ENCODE measurements at regions not wholly inside any gene's neighbourhood (a gene's known extent, or its start where the extent isn't known, plus 50 kb on each side); places are given as distances from the start of the nearest gene placed in this dataset.

DNA sequence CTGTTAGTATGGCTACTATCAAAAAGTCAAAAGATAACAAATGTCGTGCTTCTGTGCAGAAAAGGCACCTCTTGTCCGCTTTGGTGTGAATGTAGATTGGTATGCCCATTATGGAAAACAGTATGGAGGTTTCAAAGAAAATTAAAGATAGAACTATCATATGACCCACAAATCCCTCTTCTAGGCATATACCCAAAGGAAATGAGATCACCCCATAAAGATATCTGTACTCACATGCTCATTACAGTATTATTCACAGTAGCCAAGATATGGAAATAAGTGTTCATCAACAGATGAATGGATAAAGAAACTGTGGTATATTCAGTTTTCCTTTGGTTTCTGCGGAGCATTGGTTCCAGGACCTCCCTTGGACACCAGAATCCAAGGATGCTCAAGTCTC, 180.5 kb upstream of the PPP1R3A start:
- H3K9me3 Mint-ChIP-seq (ENCODE audit: insufficient read depth): no peaks in the 10 kb centered on the region
- no peak overlapping the region for H3K4me3 Mint-ChIP-seq
- DNase-seq: no peak
- POLR2A ChIA-PET: no interaction called here
- H3K36me3 Mint-ChIP-seq (ENCODE audit: low read depth): no peaks in the 10 kb centered on the region
- no peak for ATAC-seq
- H3K27me3 Mint-ChIP-seq (ENCODE audit: low read depth): peaks cover 1% of the 10 kb centered on the region
- CTCF ChIA-PET: no interaction called here
- no peaks in the 10 kb centered on the region for H3K4me1 Mint-ChIP-seq (ENCODE audit: low read depth)
- no peak overlapping the region for H3K27ac Mint-ChIP-seq

DNA sequence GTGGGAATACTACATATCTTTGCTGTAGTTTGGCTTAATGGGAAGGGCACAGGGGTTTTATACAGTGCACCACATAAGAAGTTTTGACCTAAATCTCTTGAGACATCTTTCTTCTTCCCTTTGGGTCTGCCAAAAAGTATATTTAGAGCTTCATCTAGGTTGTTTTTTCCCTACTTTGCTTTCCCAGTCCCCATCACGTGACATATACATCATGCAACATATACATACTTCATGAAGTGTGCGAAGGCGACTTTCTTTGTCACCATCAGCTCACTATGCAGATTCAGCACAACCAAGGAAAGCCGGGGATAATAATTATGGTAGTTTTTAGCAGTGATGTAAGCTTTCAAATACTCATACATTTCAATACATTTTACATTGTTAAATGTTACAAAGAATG, 177.1 kb upstream of the PPP1R3A start:
- POLR2A ChIA-PET: no interaction called here

DNA sequence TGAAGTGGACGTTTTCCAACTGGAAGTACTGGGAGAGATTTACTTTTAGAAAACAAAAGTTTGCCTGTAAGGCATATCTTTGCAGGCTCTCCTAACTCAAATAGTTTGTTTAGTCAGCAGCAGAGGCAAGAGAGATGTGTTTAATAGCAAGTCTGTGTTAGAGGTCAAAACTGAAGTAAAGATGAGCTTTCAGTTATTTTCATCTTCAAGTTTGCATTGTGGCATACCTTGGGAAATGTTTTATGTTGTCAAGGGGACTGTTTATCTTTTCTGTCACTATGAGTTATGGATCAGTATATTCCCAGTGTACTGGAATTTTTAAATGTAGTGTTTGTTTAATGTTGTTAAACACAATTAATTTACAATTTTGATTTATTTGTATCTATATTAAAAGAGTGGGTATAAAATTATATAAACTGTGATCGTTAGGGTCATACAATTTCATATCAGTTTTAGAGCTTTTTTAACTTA, 169.7 kb upstream of the PPP1R3A start:
- no peak for ATAC-seq
- no peaks in the 10 kb centered on the region for H3K9me3 Mint-ChIP-seq (ENCODE audit: insufficient read depth)
- no peak overlapping the region for H3K4me3 Mint-ChIP-seq
- H3K27me3 Mint-ChIP-seq (ENCODE audit: low read depth): peaks cover 55% of the 10 kb centered on the region
- peaks cover 2% of the 10 kb centered on the region for H3K36me3 Mint-ChIP-seq (ENCODE audit: low read depth)
- DNase-seq: no peak
- POLR2A ChIA-PET: no interaction called here
- peaks cover 28% of the 10 kb centered on the region for H3K4me1 Mint-ChIP-seq (ENCODE audit: low read depth)
- no peak overlapping the region for H3K27ac Mint-ChIP-seq
- CTCF ChIA-PET: no interaction called here

More for the DNA sequence above, 177.1 kb upstream of the PPP1R3A start:
- Mint-ChIP-seq H3K27ac (no peak overlapping the region), H3K9me3 (ENCODE audit: insufficient read depth) (no peaks in the 10 kb centered on the region), H3K4me3 (no peak overlapping the region), H3K27me3 (ENCODE audit: low read depth) (peaks cover 11% of the 10 kb centered on the region), H3K4me1 (ENCODE audit: low read depth) (no peaks in the 10 kb centered on the region), H3K36me3 (ENCODE audit: low read depth) (no peaks in the 10 kb centered on the region)
- no peak for DNase-seq
- no peak for ATAC-seq
- CTCF ChIA-PET: no interaction called here

DNA sequence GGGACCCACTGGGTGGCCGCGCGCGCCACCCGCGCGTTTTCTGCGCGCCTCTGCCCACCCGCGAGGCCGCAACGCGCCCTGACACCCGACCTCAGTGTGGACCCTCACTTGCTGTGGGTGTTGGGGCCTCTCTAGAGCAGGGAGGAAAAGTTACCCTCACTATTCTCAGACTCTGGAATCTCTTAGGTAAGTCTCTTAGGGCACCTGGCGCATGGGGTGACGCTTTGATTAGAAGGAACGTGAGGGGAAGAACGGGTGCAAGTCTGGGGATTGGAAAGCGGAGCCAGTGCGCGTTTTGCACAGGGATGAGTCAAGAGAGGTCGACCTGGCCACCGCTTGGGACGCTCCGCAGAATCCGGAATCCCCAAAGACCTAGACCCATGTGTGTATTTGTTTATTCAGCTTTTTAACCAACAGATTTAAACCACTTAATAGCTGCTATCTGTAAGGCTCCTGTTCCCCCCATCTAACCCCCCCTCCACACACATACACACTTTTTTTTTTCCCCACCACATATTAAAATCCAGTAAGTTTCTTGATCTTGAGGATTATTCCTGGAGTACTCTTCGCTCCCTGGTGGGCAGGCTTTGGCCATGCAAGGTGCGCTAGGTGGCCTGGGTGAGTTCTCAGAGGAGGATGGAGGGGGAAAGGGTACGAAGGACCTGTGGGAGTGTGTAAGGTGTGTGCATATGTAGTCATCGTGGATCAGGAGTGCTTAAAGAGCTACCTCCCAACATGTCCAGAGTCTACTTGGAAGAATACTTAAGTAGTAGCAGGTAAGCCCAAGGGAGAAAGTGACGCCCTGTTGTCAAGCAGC, 169.1 kb upstream of the PPP1R3A start:
- CTCF ChIA-PET: no interaction called here
- no peak overlapping the region for H3K27ac Mint-ChIP-seq
- no peak for ATAC-seq

DNA sequence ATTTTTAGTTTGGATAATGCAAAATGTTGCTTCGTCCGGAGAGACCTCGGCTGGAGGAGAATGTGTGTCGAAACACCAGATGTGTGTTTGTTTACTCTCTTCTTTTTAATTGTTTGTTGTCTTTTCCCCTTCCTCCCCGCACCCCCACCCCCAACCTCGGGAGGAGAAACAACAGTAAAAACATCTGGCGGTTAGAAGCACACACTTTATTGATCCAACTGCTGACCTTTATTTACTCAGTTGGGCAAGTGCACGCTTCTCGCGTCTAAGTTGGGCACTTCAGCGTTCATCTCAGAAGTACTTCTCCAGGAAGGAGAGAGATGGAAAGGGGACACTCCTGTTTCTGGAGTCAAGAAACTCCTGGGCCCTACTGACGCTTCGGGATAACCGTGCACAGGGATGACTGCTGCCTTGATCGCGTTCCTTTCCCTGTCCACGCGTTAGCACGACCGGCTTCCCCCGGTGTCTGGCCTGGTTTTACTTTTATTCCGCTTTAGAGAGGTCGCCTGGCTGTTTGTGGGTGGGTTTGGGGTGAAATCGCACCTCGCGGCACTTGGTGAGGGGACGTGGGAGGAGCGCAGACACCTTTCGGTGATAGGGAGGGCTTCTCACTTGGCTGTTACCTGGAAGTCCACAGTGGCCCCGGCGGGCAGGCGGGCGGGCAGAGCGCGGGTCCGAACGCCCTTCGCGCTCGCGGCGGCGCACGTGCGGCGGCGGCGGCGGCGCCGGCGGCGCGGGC, 168.3 kb upstream of the PPP1R3A start:
- H3K27me3 Mint-ChIP-seq (ENCODE audit: low read depth): peaks cover 63% of the 10 kb centered on the region
- H3K4me1 Mint-ChIP-seq (ENCODE audit: low read depth): peaks cover 30% of the 10 kb centered on the region
- H3K4me3 Mint-ChIP-seq: peak overlapping the region; percentile 73
- DNase-seq (no peak), ATAC-seq (no peak)
- ChIA-PET CTCF (no interaction called here), POLR2A (no interaction called here)
- H3K36me3 Mint-ChIP-seq (ENCODE audit: low read depth): peaks cover 2% of the 10 kb centered on the region
- H3K9me3 Mint-ChIP-seq (ENCODE audit: insufficient read depth): no peaks in the 10 kb centered on the region
- peak overlapping the region; percentile 15 for H3K27ac Mint-ChIP-seq

More for the DNA sequence above, 169.1 kb upstream of the PPP1R3A start:
- POLR2A ChIA-PET: no interaction called here
- Mint-ChIP-seq H3K27me3 (ENCODE audit: low read depth) (peaks cover 59% of the 10 kb centered on the region), H3K36me3 (ENCODE audit: low read depth) (peaks cover 2% of the 10 kb centered on the region), H3K9me3 (ENCODE audit: insufficient read depth) (no peaks in the 10 kb centered on the region), H3K4me1 (ENCODE audit: low read depth) (peaks cover 28% of the 10 kb centered on the region), H3K4me3 (no peak overlapping the region)
- no peak for DNase-seq

DNA sequence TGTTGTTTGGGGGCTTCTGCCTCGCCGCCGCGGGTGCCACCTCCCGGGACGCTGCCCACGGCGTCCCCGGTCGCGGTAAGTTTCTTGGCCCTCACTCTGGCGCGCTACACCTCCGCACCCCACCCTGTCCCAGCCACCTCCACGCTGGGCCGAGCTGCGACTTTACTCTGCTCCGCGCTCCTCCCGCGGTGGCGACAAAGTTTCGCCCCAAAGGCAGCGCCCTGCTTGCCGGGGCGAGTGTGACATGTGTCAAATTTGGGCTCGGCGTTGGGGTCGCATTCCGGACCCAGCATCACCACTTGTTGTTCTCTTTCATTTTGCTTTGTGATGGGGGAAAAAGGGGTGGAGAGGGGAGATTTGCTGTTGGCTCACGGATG, 167.7 kb upstream of the PPP1R3A start:
- ChIA-PET POLR2A (interaction anchor here (0.6 kb wide), 1 partner anchor 863 kb away, joined by 3 read pairs; no protein-coding TSS in a partner anchor), CTCF (no interaction called here)
- peak; percentile 21 for DNase-seq
- ATAC-seq: peak; percentile 37
- H3K9me3 Mint-ChIP-seq (ENCODE audit: insufficient read depth): no peaks in the 10 kb centered on the region
- peak overlapping the region; percentile 73 for H3K4me3 Mint-ChIP-seq
- peaks cover 2% of the 10 kb centered on the region for H3K36me3 Mint-ChIP-seq (ENCODE audit: low read depth)
- H3K27ac Mint-ChIP-seq: peak overlapping the region; percentile 15
- H3K4me1 Mint-ChIP-seq (ENCODE audit: low read depth): peaks cover 30% of the 10 kb centered on the region
- H3K27me3 Mint-ChIP-seq (ENCODE audit: low read depth): peaks cover 67% of the 10 kb centered on the region

DNA sequence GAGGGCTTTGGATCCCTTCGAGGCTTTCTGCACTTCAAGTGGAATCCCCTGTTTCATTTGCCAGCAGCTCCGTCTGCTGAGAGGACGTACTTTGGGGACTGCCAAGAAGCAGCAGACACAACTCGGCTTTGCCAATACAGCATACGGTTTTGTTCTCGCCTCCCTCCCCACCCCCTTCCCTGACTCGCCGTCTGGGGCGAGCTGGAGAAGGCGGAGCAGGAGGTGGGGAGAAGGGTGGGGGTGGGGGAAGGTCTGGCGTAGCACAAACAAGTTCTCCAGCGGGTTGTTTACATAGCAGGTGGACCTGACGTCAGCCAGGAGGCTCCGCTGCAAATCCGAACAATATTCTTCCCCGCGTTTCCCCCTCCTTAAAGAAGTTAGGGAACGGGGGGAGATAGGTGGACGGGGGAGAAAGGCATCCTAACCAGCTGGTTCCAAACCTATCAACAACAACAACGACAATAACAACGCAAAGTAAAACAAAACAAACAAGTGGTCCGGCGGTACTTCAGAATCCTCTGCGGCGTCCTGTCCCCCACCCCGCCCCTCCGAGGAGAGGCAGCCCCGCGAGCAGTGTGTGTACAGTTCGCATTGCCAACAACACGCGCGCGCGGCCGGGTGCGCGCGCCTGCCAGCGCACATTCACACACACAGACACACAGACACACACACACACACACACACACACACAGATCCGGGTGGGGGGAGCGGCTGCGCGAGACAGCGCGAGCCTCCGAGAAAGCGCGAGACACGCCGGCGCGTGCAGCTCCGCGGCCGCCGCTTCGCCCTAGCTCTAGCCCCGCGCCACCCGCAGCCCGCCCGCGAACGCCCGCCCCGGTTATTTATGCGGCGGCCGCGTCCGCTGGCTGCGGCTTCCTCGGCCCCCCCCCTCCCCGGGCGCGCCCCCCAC, 167.0 kb upstream of the PPP1R3A start:
- Mint-ChIP-seq H3K27me3 (ENCODE audit: low read depth) (peaks cover 67% of the 10 kb centered on the region), H3K27ac (peak overlapping the region; percentile 52)

DNA sequence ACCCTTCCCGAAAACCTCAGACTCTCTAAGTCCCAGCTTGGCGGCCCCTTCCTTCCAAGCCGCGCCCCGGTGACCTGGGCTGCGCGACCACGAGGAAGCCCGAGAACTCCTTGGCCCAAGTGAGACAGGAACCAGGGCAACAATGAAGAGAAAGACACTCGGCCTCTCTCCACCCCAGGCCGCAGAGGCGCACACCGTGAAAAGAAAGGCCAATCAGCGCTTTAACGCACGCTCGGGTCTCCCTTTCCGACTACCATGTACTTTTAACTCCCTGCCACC, 166.4 kb upstream of the PPP1R3A start:
- H3K27ac Mint-ChIP-seq: no peak overlapping the region
- peaks cover 30% of the 10 kb centered on the region for H3K4me1 Mint-ChIP-seq (ENCODE audit: low read depth)
- peak overlapping the region; percentile 76 for H3K4me3 Mint-ChIP-seq
- ATAC-seq: peak; percentile 30
- peaks cover 2% of the 10 kb centered on the region for H3K36me3 Mint-ChIP-seq (ENCODE audit: low read depth)
- peaks cover 73% of the 10 kb centered on the region for H3K27me3 Mint-ChIP-seq (ENCODE audit: low read depth)
- no peaks in the 10 kb centered on the region for H3K9me3 Mint-ChIP-seq (ENCODE audit: insufficient read depth)
- ChIA-PET POLR2A (no interaction called here), CTCF (no interaction called here)
- DNase-seq: no peak

More for the DNA sequence above, 167.0 kb upstream of the PPP1R3A start:
- Mint-ChIP-seq H3K4me1 (ENCODE audit: low read depth) (peaks cover 30% of the 10 kb centered on the region), H3K4me3 (peak overlapping the region; percentile 76), H3K9me3 (ENCODE audit: insufficient read depth) (no peaks in the 10 kb centered on the region), H3K36me3 (ENCODE audit: low read depth) (peaks cover 2% of the 10 kb centered on the region)
- POLR2A ChIA-PET: interaction anchor here (0.6 kb wide), 1 partner anchor 864 kb away, joined by 3 read pairs; no protein-coding TSS in a partner anchor
- peak; percentile 54 for DNase-seq
- ATAC-seq: peak; percentile 67
- CTCF ChIA-PET: no interaction called here

DNA sequence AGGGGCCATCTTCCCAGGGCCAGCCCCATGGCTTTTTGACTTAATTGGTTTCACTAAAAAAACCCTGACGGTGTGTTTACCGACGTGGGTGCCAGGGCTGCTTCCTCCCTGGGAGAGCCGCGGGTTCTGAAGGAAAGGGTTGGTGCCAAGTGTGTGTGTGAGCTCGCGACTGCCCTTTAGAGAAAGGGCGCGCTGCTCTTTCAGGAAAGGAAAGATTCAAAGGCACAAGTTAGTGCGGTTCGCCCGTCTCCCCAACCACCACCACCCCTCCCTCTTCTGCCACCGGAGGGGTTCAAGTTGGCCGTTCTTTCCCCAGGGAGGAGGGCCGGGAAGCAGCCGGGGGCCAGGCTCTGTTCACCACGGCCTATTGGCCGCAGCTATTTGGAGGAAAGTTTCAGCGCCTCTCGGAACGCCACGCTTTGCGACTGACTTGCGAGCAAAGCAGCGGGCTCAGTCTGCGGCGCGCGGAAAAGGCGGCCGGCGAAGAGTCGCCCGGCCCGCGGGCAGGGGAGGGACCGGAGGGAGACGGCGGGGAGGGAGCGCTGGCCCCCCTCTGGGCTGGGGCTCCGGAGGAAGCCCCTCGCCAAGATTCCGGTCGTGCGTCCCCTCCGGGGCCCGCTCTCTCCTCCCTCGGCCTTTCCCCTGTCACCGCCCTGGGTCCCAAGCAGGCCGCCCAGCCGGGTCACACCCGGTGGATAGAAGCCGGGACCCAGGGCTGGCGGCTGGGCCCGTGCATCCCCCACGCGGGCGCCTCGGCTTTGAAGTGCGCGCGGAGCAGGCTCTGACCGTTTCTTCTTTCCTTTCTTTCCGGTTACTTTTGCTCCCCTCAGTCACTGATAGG, 165.9 kb upstream of the PPP1R3A start:
- ATAC-seq: no peak
- peaks cover 2% of the 10 kb centered on the region for H3K36me3 Mint-ChIP-seq (ENCODE audit: low read depth)
- POLR2A ChIA-PET: no interaction called here
- DNase-seq: peak; percentile 21
- CTCF ChIA-PET: interaction anchor here (0.6 kb wide), 1 partner anchor 18 kb away, joined by 3 read pairs; no protein-coding TSS in a partner anchor
- H3K4me3 Mint-ChIP-seq: peak overlapping the region; percentile 76
- H3K27me3 Mint-ChIP-seq (ENCODE audit: low read depth): peaks cover 76% of the 10 kb centered on the region
- no peak overlapping the region for H3K27ac Mint-ChIP-seq
- no peaks in the 10 kb centered on the region for H3K9me3 Mint-ChIP-seq (ENCODE audit: insufficient read depth)
- H3K4me1 Mint-ChIP-seq (ENCODE audit: low read depth): peaks cover 30% of the 10 kb centered on the region

DNA sequence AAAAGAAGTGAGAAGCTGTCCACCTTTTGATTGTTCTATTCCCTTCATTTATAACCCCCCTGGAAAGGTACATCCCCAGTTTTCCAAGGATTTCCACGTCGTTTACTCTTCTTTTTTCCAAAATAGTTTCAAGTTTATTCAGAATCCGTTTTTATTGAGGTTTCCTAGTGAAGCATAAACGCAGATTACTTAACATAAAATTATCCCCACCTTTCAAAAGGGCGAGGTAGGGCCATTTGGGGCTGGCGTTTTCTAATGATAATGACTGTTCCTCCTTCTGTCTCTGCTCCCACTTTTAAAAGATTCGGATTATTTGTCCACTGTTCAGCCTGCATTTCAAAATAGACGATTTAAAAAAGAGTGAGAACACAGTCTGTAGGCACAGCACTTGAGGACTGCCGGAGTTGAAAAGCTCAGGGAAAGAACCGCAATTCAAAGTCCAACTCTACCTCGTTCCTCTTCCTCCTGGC, 165.2 kb upstream of the PPP1R3A start:
- no peak for ATAC-seq
- POLR2A ChIA-PET: no interaction called here

More for the DNA sequence above, 165.2 kb upstream of the PPP1R3A start:
- no peak for DNase-seq
- Mint-ChIP-seq H3K27ac (no peak overlapping the region), H3K4me1 (ENCODE audit: low read depth) (peaks cover 30% of the 10 kb centered on the region), H3K36me3 (ENCODE audit: low read depth) (peaks cover 2% of the 10 kb centered on the region), H3K9me3 (ENCODE audit: insufficient read depth) (no peaks in the 10 kb centered on the region), H3K27me3 (ENCODE audit: low read depth) (peaks cover 79% of the 10 kb centered on the region), H3K4me3 (peak overlapping the region; percentile 7)
- CTCF ChIA-PET: interaction anchor here (0.6 kb wide), 1 partner anchor 18 kb away, joined by 3 read pairs; no protein-coding TSS in a partner anchor
